Fibroblast of lung (primary cell): ENCODE measurements at regions not wholly inside any gene's neighbourhood (a gene's known extent, or its start where the extent isn't known, plus 50 kb on each side); places are given as distances from the start of the nearest gene placed in this dataset.

Source experiments
- DNase-seq, 2 donors: peaks; one replicate each; pipeline versions ENCODE4 v3.0.0 to v3.0.0-alpha.2; 2010; ENCODE audit warnings: low read depth in 2 of 2
- H2AFZ ChIP-seq: 2 replicates; pipeline ENCODE4 v1.5.1; 2012; ENCODE audit warnings: low read length, control low read depth, inconsistent platforms
- H3K27ac ChIP-seq: 2 replicates; pipeline ENCODE4 v1.5.1; 2011; ENCODE audit warnings: low read length, control low read depth; ENCODE audit not compliant: insufficient read depth
- H3K27me3 ChIP-seq: 2 replicates; pipeline ENCODE4 v1.5.1; 2011; ENCODE audit warnings: mild to moderate bottlenecking, low read length; ENCODE audit not compliant: control insufficient read depth, insufficient read depth
- H3K36me3 ChIP-seq: 2 replicates; pipeline ENCODE4 v1.5.1; 2011; ENCODE audit warnings: low read length; ENCODE audit not compliant: control insufficient read depth, insufficient read depth
- H3K4me1 ChIP-seq: 2 replicates; pipeline ENCODE4 v1.5.1; 2011; ENCODE audit warnings: low read length; ENCODE audit not compliant: control insufficient read depth, insufficient read depth; ENCODE audit errors: extremely low read depth
- H3K4me2 ChIP-seq: 2 replicates; pipeline ENCODE4 v1.5.1; 2011; ENCODE audit warnings: low read length, control low read depth; ENCODE audit not compliant: insufficient read depth; ENCODE audit errors: extremely low read depth
- H3K4me3 ChIP-seq, 4 experiments: fragments of 200-600 bp in 1 of 4; sonication (generic) in 1 of 4; replicated peaks in 1 of 4; 2 replicates each; pipeline ENCODE4 v1.5.1; 2011 to 2016; ENCODE audit warnings: low read length in 4 of 4, low read depth in 3 of 4, mild to moderate bottlenecking in 3 of 4, control low read depth in 2 of 4, inconsistent platforms in 1 of 4, mixed read lengths in 1 of 4; ENCODE audit not compliant: insufficient read depth in 1 of 4; ENCODE audit errors: control extremely low read depth in 1 of 4
- H3K79me2 ChIP-seq: 2 replicates; pipeline ENCODE4 v1.5.1; 2012; ENCODE audit warnings: mild to moderate bottlenecking, low read length, inconsistent platforms; ENCODE audit not compliant: control insufficient read depth, insufficient read depth
- H3K9ac ChIP-seq: 2 replicates; pipeline ENCODE4 v1.5.1; 2011; ENCODE audit warnings: mild to moderate bottlenecking, low read length, control low read depth; ENCODE audit not compliant: insufficient read depth
- H3K9me3 ChIP-seq: 2 replicates; pipeline ENCODE4 v1.5.1; 2012; ENCODE audit warnings: low read depth, low read length; ENCODE audit not compliant: control insufficient read depth, insufficient read depth
- H4K20me1 ChIP-seq: 2 replicates; pipeline ENCODE4 v1.5.1; 2011; ENCODE audit warnings: low read length; ENCODE audit not compliant: control insufficient read depth, insufficient read depth; ENCODE audit errors: extremely low read depth
- CTCF ChIP-seq, 2 donors: IDR thresholded peaks in 1 of 2; conservative IDR thresholded peaks in 1 of 2; 1 replicate in 1 of 2; 2 replicates in 1 of 2; pipeline ENCODE4 v1.5.1; 2011 to 2012; ENCODE audit warnings: low read length in 2 of 2, control low read depth in 1 of 2, inconsistent platforms in 1 of 2, low read depth in 1 of 2, mild to moderate bottlenecking in 1 of 2
- EZH2 ChIP-seq: IDR thresholded peaks from 2 replicates; pipeline ENCODE4 v1.5.1; 2012; ENCODE audit warnings: low read length, control low read depth, mild to moderate bottlenecking; ENCODE audit errors: missing control alignments

- no peak overlapping the region for H3K4me2 ChIP-seq
- no peak for DNase-seq
- no peaks in the 10 kb centered on the region for H3K79me2 ChIP-seq
- TF ChIP-seq CTCF (conservative IDR thresholded peaks at IDR 0.05 in 1 of 2, IDR thresholded peaks at IDR 0.05 in 1 of 2; ENCODE audit: low read depth in 1 of 2, low read length in 2 of 2) (no peak), EZH2 (no peak)
- H2AFZ ChIP-seq, result no peak overlapping the region
- H3K4me1 ChIP-seq, result no peaks in the 10 kb centered on the region
- H3K27ac ChIP-seq, result no peak overlapping the region
- H4K20me1 ChIP-seq, result no peaks in the 10 kb centered on the region
- H3K27me3 ChIP-seq, result no peaks in the 10 kb centered on the region
- H3K9me3 ChIP-seq, result no peaks in the 10 kb centered on the region
- H3K4me3 ChIP-seq, result no peak overlapping the region
- no peak overlapping the region for H3K9ac ChIP-seq
- no peaks in the 10 kb centered on the region for H3K36me3 ChIP-seq
Observed at GRCh38 chr4:182124359-182124758, 118.8 kb upstream of the TENM3 start.

DNA sequence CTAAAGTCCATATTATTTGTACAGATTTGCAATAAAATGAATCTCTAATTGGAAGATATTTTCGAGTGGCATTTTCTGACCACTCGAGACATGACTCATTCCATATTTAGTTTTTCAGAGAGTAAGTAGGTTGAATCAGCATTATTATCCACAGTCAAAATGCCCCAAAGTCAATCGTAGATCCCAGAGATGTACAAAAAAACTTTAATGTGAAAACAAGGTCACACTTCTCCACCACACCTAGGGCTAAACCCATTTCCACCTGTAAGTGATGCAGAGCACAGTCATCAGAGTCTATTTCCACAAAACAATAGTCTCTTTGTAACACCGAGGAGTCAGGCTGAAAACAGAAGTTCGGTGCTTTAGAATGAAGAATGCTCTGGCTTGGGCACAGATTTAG is 117.1 kb upstream of the TENM3 start:
- Histone ChIP-seq H3K27ac (no peak overlapping the region), H3K79me2 (no peaks in the 10 kb centered on the region), H3K9me3 (no peaks in the 10 kb centered on the region), H3K9ac (no peak overlapping the region), H3K4me3 (no peak overlapping the region), H3K4me2 (no peak overlapping the region), H4K20me1 (no peaks in the 10 kb centered on the region), H2AFZ (no peak overlapping the region), H3K4me1 (no peaks in the 10 kb centered on the region), H3K36me3 (no peaks in the 10 kb centered on the region), H3K27me3 (no peaks in the 10 kb centered on the region)
- TF ChIP-seq CTCF (conservative IDR thresholded peaks at IDR 0.05 in 1 of 2, IDR thresholded peaks at IDR 0.05 in 1 of 2; ENCODE audit: low read depth in 1 of 2, low read length in 2 of 2), result no peak
- TF ChIP-seq EZH2, result no peak
- peak; percentile 14 to 68 for DNase-seq

GRCh38 chr4:182126603-182127002 is 116.6 kb upstream of the TENM3 start:
- Histone ChIP-seq H2AFZ (no peak overlapping the region), H4K20me1 (no peaks in the 10 kb centered on the region), H3K9me3 (no peaks in the 10 kb centered on the region), H3K27me3 (no peaks in the 10 kb centered on the region), H3K9ac (no peak overlapping the region), H3K4me3 (no peak overlapping the region), H3K4me2 (no peak overlapping the region), H3K27ac (no peak overlapping the region), H3K4me1 (no peaks in the 10 kb centered on the region), H3K79me2 (no peaks in the 10 kb centered on the region), H3K36me3 (no peaks in the 10 kb centered on the region)
- no peak for TF ChIP-seq CTCF (conservative IDR thresholded peaks at IDR 0.05 in 1 of 2, IDR thresholded peaks at IDR 0.05 in 1 of 2; ENCODE audit: low read depth in 1 of 2, low read length in 2 of 2)
- TF ChIP-seq EZH2, result no peak
- DNase-seq, result peak; percentile 15 to 81
